GM12878 (cell line): ENCODE measurements at regions not wholly inside any gene's neighbourhood (a gene's known extent, or its start where the extent isn't known, plus 50 kb on each side); places are given as distances from the start of the nearest gene placed in this dataset.

Experiments
- ATAC-seq: fragments of 200-7000 bp; cut with Tn5 transposase; 3 replicates; pipeline ENCODE4 v1.9.1; 2020; ENCODE audit warnings: mild to moderate bottlenecking, moderate library complexity
- BruUV-seq: library from RNA; stranded (reverse); fragments of 400-500 nt; replicated peaks from 2 replicates; lab custom pipeline; 2021; lab: Mats Ljungman, UMichigan
- CTCF ChIA-PET: fragments of 300-600 bp; sonication (Branson Sonifier 250); formaldehyde crosslinking; extraction: SDS; loops from one replicate; lab custom pipeline; 2021; ENCODE audit warnings: inconsistent platforms; lab: Yijun Ruan, JAX
- POLR2A ChIA-PET: fragments of 350-600 bp; formaldehyde crosslinking; extraction: SDS; loops from one replicate; lab custom pipeline; 2021; ENCODE audit warnings: inconsistent platforms; lab: Charles Lee
- RAD21 ChIA-PET: fragments of 300-600 bp; sonication (Branson Sonifier 250); formaldehyde crosslinking; loops from one replicate; lab custom pipeline; 2023; ENCODE audit warnings: antibody characterized with exemption; ENCODE audit not compliant: unreplicated experiment; lab: Charles Lee
- SMC1A ChIA-PET: fragments of 300-600 bp; sonication (Branson Sonifier 250); formaldehyde crosslinking; loops from one replicate; lab custom pipeline; 2023; ENCODE audit not compliant: unreplicated experiment, uncharacterized antibody; lab: Charles Lee
- DNase-seq: peaks from one replicate; pipeline ENCODE4 v3.0.0-alpha.2; 2011; ENCODE audit warnings: low read depth, low spot score
- FAIRE-seq: peaks from 3 replicates; lab custom pipeline; 2011; peaks lifted over from hg19 to GRCh38; lab: Jason Lieb, UNC
- H2AFZ ChIP-seq: 2 replicates; pipeline ENCODE4 v1.6.0; 2011; ENCODE audit warnings: low read depth, low read length, control low read depth; ENCODE audit not compliant: control insufficient read depth
- H3K27ac ChIP-seq: 2 replicates; pipeline ENCODE4 v1.5.1; 2011; ENCODE audit warnings: control low read depth; ENCODE audit not compliant: control insufficient read depth, insufficient read depth
- H3K27me3 ChIP-seq, 2 experiments: replicated peaks in 1 of 2; 2 replicates each; pipeline versions ENCODE4 v1.6.0 to v1.6.1; 2011; ENCODE audit warnings: low read length in 1 of 2; ENCODE audit not compliant: control insufficient read depth in 2 of 2, insufficient read depth in 2 of 2
- H3K36me3 ChIP-seq, 2 experiments: 2 replicates each; pipeline ENCODE4 v1.5.1; 2011; ENCODE audit warnings: low read length in 1 of 2; ENCODE audit not compliant: control insufficient read depth in 2 of 2, insufficient read depth in 2 of 2
- H3K4me1 ChIP-seq: 2 replicates; pipeline ENCODE4 v1.6.1; 2011; ENCODE audit warnings: mild to moderate bottlenecking, low read length, moderate library complexity, mixed read lengths; ENCODE audit not compliant: control insufficient read depth, insufficient read depth
- H3K4me2 ChIP-seq: 2 replicates; pipeline ENCODE4 v1.6.0; 2011; ENCODE audit warnings: control low read depth; ENCODE audit not compliant: control insufficient read depth, insufficient read depth
- H3K4me3 ChIP-seq: fragments of 200-600 bp; sonication (generic); 2 replicates; pipeline ENCODE4 v1.5.1; 2016
- H3K79me2 ChIP-seq: 2 replicates; pipeline ENCODE4 v1.6.0; 2011; ENCODE audit warnings: low read length; ENCODE audit not compliant: control insufficient read depth, insufficient read depth
- H3K9ac ChIP-seq: 2 replicates; pipeline ENCODE4 v1.8.0; 2011; ENCODE audit warnings: low read length, control low read depth, mixed read lengths; ENCODE audit not compliant: control insufficient read depth, insufficient read depth
- H3K9me3 ChIP-seq: replicated peaks from 3 replicates; pipeline ENCODE4 v1.5.1; 2011; ENCODE audit warnings: mild to moderate bottlenecking, low read length; ENCODE audit not compliant: control insufficient read depth, insufficient read depth
- H4K20me1 ChIP-seq: 2 replicates; pipeline ENCODE4 v1.6.0; 2011; ENCODE audit not compliant: control insufficient read depth, insufficient read depth
- MEF2B ChIP-seq: fragments of 450-650 bp; IDR thresholded peaks from 2 replicates; pipeline ENCODE4 v1.6.1; 2018; ENCODE audit warnings: mild to moderate bottlenecking, moderate library complexity; ENCODE audit not compliant: partially characterized antibody, poor library complexity, severe bottlenecking
- PAX5 ChIP-seq: IDR thresholded peaks from 2 replicates; pipeline ENCODE4 v1.6.1; 2011; ENCODE audit warnings: low read depth, low read length, borderline replicate concordance
- PKNOX1 ChIP-seq: fragments of 450-650 bp; IDR thresholded peaks from 2 replicates; pipeline ENCODE4 v1.6.1; 2016; ENCODE audit warnings: mild to moderate bottlenecking
- SIN3A ChIP-seq: IDR thresholded peaks from 2 replicates; pipeline ENCODE4 v1.6.1; 2012; ENCODE audit warnings: low read depth, low read length, improper control_type of control experiment
- in situ Hi-C: fragments of 300-500 bp; cut with MboI; formaldehyde crosslinking; loops from 9 replicates; pipeline ENCODE4 v1.14.3; 2018; ENCODE audit warnings: mixed read lengths
- intact Hi-C: fragments of 100-400 bp; cut with micrococcal nuclease; formaldehyde crosslinking; loops from one replicate; pipeline ENCODE4 v1.14.2; 2022; ENCODE audit not compliant: unreplicated experiment

GRCh38 chr1:172810480-172811175, 151.7 kb downstream of the FASLG start (continued):
- no peak for TF ChIP-seq SIN3A
- TF ChIP-seq, all 136 proteins: peak for 0

GRCh38 chr1:172811694-172812093, 152.8 kb downstream of the FASLG start:
- H3K27ac ChIP-seq: no peak overlapping the region
- H3K27me3 ChIP-seq: peaks cover 0 to 6% of the 10 kb centered on the region in 2 experiments; a peak in 1 of 4 replicates
- H3K4me2 ChIP-seq: no peak overlapping the region
- H3K4me1 ChIP-seq: no peaks in the 10 kb centered on the region
- CTCF ChIA-PET: interaction anchor here (0.8 to 1.1 kb wide), 2 partner anchors 8 to 19 kb away, joined by 3 read pairs; no protein-coding TSS in a partner anchor
- FAIRE-seq (no peak), DNase-seq (no peak), ATAC-seq (no peak)
- intact Hi-C loops: no loop called here
- no peak overlapping the region for H3K4me3 ChIP-seq
- RAD21 ChIA-PET: no interaction called here
- H3K36me3 ChIP-seq: no peaks in the 10 kb centered on the region
- H3K9me3 ChIP-seq: peaks cover 21% of the 10 kb centered on the region; the same call in 2 of the 3 replicates
- TF ChIP-seq PAX5 (no peak), PKNOX1 (no peak), MEF2B (no peak)
- SMC1A ChIA-PET: interaction anchor here (1.5 kb wide), 1 partner anchor 8 kb away, joined by 3 read pairs; no protein-coding TSS in a partner anchor
- BruUV-seq: no TSS peak
- POLR2A ChIA-PET: no interaction called here
- in situ Hi-C loops: no loop called here
- no peaks in the 10 kb centered on the region for H4K20me1 ChIP-seq
- no peak overlapping the region for H2AFZ ChIP-seq
- no peak overlapping the region for H3K9ac ChIP-seq
- no peaks in the 10 kb centered on the region for H3K79me2 ChIP-seq
